RWPE1 (cell line): ENCODE measurements at regions not wholly inside any gene's neighbourhood (a gene's known extent, or its start where the extent isn't known, plus 50 kb on each side); places are given as distances from the start of the nearest gene placed in this dataset.

Experiments
- CTCF ChIA-PET: fragments of 350-600 bp; sonication (Branson Sonifier 250); formaldehyde crosslinking; extraction: SDS; loops from one replicate; lab custom pipeline; 2021; lab: Yijun Ruan, JAX
- POLR2A ChIA-PET: fragments of 400-600 bp; formaldehyde crosslinking; extraction: SDS; loops from one replicate; lab custom pipeline; 2020; ENCODE audit warnings: antibody characterized with exemption; ENCODE audit not compliant: low non-redundant PET; lab: Yijun Ruan, JAX
- DNase-seq: peaks from one replicate; pipeline ENCODE4 v3.0.0; 2012; ENCODE audit warnings: low spot score
- H3K27ac ChIP-seq: fragments of 450-650 bp; 2 replicates; pipeline ENCODE4 v1.5.1; 2017
- TF ChIP-seq, protein P1 (sequence below): fragments of 450-650 bp; conservative IDR thresholded peaks from 2 replicates; pipeline ENCODE4 v1.5.1; 2017; ENCODE audit warnings: low read depth, mild to moderate bottlenecking

- ChIA-PET POLR2A (no interaction called here), CTCF (no interaction called here)
- no peak for DNase-seq
- TF ChIP-seq, protein P1, sequence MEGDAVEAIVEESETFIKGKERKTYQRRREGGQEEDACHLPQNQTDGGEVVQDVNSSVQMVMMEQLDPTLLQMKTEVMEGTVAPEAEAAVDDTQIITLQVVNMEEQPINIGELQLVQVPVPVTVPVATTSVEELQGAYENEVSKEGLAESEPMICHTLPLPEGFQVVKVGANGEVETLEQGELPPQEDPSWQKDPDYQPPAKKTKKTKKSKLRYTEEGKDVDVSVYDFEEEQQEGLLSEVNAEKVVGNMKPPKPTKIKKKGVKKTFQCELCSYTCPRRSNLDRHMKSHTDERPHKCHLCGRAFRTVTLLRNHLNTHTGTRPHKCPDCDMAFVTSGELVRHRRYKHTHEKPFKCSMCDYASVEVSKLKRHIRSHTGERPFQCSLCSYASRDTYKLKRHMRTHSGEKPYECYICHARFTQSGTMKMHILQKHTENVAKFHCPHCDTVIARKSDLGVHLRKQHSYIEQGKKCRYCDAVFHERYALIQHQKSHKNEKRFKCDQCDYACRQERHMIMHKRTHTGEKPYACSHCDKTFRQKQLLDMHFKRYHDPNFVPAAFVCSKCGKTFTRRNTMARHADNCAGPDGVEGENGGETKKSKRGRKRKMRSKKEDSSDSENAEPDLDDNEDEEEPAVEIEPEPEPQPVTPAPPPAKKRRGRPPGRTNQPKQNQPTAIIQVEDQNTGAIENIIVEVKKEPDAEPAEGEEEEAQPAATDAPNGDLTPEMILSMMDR: no peak
- no peak overlapping the region for H3K27ac ChIP-seq
Observed at GRCh38 chr2:107005853-107006252, 119.9 kb upstream of the ST6GAL2 start.

DNA sequence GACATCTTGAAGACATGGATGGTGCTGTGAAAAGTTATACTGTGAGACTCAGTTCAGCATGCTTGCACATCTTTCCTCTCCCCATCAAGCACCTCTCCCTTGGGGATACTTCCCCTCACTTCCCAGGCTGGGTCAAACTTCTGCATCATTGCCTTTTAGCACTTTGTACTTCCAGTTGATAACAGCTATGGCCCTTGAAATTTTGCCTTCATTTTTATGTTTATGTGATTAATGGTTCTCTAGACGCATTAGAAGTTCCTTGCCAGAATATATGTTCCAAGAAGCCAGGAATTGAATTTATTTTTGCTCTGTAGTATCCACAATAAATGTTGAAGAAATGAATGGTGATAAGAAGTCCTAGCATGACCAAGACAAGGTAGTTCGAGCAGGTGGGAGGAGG lies 120.9 kb upstream of the ST6GAL2 start:
- ChIA-PET POLR2A (no interaction called here), CTCF (no interaction called here)
- no peak overlapping the region for H3K27ac ChIP-seq
- DNase-seq: no peak
- TF ChIP-seq, protein P1: no peak

DNA sequence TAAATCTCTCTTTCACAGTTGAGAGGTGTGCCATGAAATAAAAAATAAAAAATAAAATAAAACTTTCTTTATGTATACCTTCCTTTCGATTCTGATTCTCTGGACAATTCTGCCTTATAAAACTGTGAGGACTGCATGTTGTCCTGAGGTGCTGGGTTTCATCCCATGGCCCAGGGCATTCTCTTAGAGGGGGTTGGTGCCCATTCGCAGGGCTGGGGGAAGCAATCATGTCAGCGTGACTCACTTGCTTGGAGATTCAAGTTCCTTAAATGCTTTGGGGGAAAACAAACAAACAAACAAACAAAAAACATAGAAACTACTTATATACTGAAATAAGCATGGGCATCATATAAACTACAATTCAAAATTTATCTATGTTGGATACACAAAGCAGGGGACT lies 122.0 kb upstream of the ST6GAL2 start:
- POLR2A ChIA-PET: no interaction called here
- no peak for DNase-seq
- CTCF ChIA-PET: no interaction called here
- no peak overlapping the region for H3K27ac ChIP-seq
- TF ChIP-seq, protein P1: no peak

DNA sequence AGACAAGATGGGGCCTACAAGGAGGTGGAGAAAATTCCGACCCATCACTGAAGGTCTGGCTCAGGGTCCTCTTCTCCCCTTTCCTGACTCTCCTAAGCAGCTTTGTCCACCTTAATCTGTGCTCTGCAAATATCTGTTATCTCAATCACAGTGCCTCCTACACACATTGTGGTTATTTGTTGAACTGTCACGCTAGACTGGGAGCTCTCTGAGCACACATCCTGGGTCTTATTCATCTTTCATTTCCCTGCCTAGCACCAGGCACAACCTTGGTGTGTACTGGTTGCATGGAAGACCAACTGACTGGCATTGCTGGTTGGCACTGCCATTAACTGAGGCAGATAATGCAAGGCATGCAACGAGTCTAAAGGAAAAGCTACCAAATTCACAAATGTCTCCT lies 122.9 kb upstream of the ST6GAL2 start:
- ChIA-PET POLR2A (no interaction called here), CTCF (no interaction called here)
- DNase-seq: no peak
- H3K27ac ChIP-seq: no peak overlapping the region
- TF ChIP-seq, protein P1: no peak

GRCh38 chr2:107009275-107009674 lies 123.3 kb upstream of the ST6GAL2 start:
- ChIA-PET CTCF (no interaction called here), POLR2A (no interaction called here)
- H3K27ac ChIP-seq: no peak overlapping the region
- DNase-seq: no peak
- TF ChIP-seq, protein P1: no peak

DNA sequence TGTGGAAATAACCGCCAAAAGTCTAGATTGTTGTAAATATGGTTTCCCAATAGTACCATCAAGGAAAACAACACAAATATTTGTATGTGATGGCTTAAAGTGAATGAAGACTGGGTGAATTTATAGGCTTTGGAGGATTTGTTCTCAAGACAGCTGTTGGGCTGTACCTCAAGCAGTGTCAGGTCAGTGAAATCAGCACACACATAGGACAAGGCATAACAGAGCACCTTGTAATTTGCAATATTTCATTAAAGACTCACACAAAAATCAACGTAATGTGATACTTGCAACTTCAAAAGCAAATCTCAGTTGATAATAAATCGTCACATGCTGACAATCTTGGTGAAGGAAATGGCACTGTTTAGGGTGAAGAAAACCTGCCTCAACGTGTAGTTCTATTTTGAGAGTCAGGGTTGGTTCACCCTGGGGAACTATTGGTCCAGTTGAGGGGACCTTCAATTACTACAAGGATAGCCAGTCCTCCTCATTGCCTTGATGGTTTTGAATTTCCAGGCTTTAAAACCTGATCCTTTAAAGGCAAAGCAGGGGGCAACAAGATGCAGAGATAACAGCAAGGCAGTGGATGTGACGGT lies 126.8 kb upstream of the ST6GAL2 start:
- no peak overlapping the region for H3K27ac ChIP-seq
- CTCF ChIA-PET: no interaction called here
- TF ChIP-seq, protein P1: no peak
- POLR2A ChIA-PET: no interaction called here
- no peak for DNase-seq
